CD4-positive, alpha-beta T cell treated with Interleukin-2 at 100 ng/mL for 4 hours (primary cell): ENCODE measurements at regions not wholly inside any gene's neighbourhood (a gene's known extent, or its start where the extent isn't known, plus 50 kb on each side); places are given as distances from the start of the nearest gene placed in this dataset.

Experiments used
- DNase-seq: peaks from one replicate; pipeline ENCODE4 v3.0.0-alpha.2; 2020; ENCODE audit warnings: low spot score

DNA sequence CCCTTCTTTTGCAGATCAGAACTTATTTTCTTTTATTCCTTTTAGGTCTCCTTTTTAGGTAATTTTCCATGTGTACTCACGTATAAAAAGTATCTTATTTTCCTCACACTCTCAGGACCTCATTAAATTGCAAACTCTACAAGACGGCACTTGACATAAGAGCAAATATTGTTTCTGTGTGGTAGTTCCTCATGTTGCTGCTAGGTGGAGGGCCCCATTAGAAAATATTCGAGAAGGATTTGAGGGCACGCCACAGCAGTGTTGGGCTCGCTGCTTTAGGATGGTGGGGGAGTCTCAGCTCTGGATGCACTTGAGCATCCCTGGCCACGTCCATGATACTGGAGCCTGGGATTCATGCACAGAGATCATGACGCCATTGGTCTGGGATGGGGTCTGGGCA is 64.9 kb upstream of the ZFP64 start:
- DNase-seq = no peak

DNA sequence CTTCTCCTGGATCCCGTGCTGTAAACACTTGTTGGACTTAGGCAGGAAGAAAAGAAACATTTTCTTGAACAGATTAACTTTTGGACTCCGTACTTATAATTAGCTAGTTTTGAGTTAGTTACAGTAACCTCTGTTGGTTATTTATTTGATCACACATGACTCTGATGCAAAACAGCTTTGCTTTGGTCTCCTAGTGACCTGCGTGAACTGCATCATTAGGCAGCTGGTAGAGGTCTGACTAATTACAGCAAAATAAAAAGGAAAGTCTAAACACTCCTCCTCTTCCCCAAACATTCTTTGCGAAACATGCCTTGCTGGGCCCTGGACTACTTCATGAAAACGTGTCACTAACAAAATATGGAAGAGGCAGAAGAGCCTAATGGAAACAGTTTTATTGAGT is 61.1 kb upstream of the ZFP64 start:
- no peak for DNase-seq

DNA sequence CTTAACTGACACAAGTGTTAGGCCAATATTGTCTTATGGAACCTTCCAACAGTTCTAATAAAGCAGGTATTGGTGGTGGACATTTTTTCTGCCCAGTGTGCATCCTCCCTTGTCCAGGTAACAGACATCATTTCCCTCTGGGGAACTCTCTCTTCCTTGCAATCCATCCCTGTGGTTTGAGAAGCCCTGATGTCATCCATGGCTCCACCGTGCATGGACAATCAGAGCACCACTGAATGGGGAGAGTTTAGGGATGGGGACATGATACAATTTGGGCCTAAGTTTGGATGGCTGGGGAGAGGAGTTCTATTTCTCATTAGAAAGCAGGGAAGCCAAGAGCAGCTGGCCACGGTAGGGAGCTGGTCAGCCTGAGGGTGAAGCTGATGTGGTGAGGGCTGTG is 60.2 kb upstream of the ZFP64 start:
- no peak for DNase-seq

DNA sequence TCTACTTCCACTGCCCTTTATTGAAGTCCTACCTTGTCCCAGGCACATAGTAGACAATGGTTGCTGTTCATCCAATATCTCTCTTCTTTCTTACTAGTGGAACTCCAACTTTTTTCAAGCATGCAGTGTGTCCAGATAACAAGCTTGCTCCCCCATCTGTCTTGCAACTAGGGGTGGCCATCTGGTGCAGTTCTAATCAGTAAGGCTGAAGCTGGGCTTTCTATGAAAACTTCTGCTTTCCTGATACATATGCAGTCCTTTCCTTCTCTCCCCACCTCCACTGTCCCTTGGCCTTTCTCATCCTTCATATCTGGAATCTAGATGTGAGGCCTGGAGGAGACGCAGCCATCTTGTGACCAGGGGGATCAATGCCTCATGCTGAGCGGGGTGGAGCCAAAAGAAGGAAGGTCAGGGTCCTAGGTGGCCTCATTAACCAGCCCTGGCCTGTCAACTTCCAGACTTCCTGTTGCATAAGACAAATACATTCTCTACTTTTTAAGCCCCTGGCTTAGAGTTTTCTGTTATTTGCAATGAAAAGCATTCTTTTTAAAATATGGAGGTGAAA is 59.6 kb upstream of the ZFP64 start:
- no peak for DNase-seq

DNA sequence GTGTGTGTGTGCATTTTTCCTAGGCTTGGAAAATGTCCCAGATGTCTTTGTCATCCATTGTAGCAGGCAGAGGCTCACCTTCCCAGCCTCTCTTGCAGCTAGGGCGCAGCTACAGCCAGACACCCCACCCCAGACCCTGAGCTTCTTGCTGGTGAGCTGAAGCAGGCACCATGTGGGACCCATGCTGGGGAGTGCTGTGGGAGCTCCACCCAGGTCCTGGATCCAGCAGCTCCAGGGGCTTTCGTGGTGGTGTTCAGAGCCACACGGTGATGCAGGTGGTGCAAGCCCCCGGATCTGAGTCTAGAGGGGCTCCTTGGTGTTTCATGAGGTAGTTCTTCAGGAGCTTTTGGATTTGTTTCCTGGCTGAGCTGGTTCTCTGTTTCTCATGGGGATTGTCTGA is 56.0 kb upstream of the ZFP64 start:
- no peak for DNase-seq

DNA sequence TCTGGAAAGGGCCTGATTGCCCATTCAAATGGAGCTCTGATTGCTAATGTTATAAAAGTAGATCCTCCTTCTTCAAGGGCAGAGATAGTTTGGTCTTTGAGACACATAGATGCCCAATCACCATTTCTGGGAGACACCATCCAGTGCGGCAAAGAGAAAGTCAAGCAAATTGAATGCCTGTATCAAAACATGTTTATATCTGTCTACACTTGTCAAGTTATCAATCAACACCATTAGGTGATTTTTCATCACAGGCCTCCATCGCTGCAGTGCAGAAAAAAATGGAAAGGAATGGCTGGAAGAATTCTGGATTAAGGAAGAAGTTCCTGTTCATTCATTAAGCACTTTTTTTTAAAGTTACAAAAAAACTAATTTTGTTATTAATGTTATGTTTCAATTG is 54.8 kb upstream of the ZFP64 start:
- DNase-seq = no peak

DNA sequence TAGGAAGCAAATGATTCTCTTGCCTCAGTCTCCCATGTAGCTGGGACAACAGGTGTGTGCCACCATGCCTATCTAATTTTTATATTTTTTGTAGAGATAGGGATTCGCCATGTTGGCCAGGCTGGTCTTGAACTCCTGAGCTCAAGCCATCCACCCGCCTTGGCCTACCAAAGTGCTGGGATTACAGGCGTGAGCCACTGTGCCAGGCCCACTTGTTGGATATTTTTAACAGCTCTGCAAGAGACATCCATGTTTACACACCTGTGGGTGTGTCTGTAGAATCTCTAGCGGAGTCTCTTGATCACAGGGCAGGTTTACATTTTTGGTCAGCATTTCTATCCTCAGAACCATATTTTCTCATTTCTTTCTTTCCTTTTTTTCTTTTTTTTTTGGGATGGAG is 53.1 kb upstream of the ZFP64 start:
- DNase-seq = no peak

DNA sequence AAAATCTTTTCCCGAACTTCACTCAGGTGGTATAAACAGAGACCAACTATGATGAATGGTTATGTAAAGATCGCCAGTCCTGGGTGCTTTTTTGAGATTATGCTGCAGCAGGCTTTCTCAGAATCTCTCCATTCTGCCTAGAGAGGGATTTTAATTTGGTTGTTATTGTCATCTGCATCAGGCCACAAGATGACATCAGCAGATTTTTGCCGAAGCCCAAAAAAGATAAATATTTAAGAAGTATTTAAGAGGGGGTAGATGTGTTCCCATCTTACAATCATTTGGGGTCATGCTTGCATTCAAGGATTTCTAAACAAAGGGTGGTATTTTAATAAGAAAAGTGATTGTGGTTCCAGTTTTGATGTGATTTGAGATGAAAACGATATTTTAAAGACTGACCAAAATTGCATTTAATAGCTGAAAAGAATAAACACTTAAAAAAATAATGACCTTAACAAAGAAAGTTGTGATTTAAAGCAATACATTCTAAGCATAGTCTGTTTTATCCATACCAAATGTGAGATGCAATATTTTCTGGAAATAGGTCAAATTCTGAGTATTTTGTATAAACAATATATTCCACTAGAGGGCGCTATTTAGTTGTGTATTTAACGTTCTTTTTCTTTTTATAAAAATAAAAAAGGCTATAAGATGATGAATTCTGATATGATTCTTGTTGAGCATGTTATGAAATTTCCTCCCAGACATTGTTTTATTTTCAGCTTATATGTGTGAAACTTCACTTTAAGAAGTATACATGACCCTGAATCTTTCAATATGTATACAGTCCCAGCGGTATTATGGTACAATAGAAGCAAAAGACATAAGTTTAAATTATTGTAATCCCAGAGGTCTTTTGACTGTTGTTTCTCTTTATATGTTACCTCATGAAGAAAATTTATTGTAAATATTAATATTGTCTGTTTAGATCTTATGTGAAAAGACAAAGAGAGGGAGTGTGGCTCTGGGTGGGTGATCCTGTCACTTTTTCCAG is 51.0 kb upstream of the ZFP64 start:
- peak; percentile 40 for DNase-seq
